HG03432 (cell line): ENCODE measurements at regions not wholly inside any gene's neighbourhood (a gene's known extent, or its start where the extent isn't known, plus 50 kb on each side); places are given as distances from the start of the nearest gene placed in this dataset.

Experiments
- ATAC-seq: cut with Tn5 transposase; IDR thresholded peaks from one replicate; pipeline ENCODE4 v1.9.1; 2021; ENCODE audit warnings: mild to moderate bottlenecking, moderate library complexity; ENCODE audit not compliant: unreplicated experiment

DNA sequence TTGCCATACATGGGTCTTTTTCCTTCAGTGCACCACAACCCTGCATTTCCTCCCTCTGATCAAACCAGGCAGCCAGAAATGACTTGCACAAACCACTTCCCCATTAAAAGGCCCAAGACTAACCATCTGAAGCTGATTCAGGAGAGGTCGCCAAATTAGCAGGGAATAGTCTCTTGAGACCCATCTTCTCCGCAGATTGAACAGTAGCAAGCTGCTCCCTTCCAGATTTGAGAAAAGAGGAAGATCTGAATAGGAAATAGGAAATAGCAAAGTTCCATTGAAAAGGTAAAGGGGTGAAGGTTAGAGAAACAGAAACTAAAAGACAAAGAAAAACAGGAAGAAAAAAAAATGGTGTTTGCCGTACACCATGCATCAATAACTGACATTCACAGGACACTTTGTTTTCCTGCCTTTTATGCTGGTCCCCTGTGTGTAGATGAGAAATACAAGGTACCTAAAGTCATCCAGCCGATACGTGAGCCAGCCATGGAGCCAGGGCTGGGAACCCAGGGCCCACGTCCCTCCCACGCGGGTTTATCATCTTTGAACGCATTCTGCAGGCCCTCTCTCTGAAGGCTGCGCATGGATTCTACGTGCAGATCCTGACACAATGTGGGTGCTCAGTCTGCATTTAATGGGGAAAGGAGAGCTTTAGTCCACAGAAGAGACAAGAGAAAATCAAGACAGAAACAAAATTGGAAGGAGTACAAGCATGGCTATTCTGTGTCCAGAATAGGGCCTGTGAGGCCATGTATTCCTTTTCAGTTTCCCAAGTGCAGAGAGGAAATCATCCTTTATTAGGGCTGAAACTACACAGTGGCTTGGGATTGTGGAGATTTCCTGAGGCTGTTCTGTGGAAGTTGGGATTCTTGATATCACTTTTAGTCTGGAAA, 268.4 kb upstream of the NPVF start:
- ATAC-seq, result peak; percentile 92

DNA sequence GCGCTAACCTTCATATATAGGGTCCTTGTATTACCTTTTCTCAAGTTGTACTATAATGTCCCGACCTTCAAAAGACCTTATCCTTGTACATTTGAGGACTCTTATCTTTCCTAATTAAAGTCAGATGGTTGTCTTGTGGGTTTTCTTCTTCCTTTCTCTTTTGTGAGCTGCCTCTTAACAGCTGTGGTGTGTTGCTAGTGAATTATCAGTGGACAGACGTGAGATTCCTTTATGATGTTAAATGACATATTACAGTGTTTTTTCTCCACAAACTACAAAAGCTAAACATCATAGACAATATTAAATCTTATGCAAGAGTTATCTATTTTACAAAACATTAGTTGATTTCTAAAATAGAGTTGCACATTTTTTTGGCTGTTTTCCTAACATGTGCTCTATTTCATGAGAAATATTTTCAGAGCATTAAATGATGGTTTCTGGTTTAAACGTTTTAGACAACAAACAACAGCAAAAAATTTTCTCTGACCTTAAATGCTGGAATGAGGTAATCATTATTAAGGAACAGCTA, 272.2 kb upstream of the NPVF start:
- ATAC-seq, result no peak

- no peak for ATAC-seq
These were observed 275.0 kb upstream of the NPVF start for GRCh38 chr7:25503306-25503705.

DNA sequence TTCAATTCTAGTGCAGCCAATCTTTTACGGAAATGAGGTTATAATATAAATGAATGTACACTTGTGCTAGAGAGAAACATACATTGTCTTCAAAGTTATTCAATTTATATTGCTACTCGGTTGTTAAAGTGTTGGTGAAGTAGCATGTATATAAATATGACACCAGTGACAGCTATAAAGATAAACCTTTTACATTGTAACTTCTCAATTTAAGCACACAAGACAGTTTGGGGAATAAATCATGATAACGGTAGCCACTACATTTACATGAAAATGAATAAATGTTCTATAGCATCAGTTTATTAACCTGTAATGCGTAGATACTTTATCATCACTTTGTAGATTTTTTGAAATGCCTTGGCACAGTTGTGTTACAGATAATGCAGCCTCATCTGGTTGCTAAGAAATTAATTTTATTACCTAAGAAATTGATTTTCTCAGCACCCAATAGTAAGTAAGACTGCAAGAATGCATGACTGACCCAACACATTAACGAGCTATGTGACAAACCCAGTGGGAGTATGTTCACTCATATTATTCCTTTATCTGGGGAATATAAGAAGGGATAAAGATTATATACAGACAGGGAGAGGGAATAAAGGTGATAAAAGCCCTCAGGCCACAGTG, 283.9 kb upstream of the NPVF start:
- no peak for ATAC-seq

DNA sequence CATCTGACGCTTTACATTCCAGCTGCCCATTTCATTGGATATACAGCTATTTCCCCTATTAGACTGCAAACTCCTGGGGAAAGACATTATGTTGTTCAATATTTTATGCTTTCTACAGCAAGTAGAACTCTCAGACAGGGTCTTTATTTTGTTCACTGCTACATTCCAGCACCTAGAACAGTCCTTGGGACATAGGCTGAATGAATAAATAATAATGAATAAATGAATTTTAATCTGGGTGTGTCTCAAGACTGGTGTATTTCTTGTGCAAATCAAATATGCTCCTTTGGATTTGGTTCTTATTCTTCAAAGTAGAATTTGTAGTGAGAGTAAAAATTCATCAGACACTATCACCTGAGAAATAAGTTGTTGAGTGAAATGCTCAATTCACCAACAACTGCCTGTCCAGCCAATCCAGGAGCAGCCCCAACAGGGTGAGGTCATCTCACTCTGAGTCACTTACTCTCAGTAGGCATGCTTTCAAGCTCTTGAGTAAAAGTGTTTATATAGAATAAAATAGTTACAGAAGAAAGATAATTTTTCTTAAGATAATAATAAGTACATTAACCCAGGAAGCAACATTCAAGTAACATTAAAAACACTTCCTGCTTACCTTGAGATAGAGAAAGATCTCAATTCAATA, 287.5 kb upstream of the NPVF start:
- no peak for ATAC-seq

- no peak for ATAC-seq
These were observed 289.6 kb upstream of the NPVF start for GRCh38 chr7:25517906-25518305.

- no peak for ATAC-seq
These were observed 291.7 kb upstream of the NPVF start for GRCh38 chr7:25520017-25520416.

DNA sequence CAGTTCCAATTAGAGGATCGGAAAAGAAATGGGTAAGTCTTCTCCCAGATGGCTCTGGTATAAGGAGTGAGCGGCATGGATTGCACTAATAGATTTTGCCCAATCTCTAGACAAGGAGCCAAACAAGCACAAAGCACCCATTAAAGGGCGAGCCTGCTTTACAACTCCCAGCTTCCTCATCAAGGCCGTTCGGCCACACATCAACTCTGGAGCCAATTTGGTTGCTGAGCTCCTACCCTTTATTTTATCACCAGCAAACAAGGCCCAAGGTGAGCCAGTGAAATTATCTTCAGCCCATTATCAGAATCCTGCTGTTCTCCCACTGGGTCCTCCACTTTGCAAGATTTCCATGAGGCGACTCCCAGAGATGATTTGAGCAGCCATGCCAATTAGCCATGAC, 292.2 kb upstream of the NPVF start:
- ATAC-seq, result no peak

GRCh38 chr7:25521236-25521635, 292.9 kb upstream of the NPVF start:
- ATAC-seq, result no peak

GRCh38 chr7:25522727-25523126, 294.4 kb upstream of the NPVF start:
- ATAC-seq, result no peak

DNA sequence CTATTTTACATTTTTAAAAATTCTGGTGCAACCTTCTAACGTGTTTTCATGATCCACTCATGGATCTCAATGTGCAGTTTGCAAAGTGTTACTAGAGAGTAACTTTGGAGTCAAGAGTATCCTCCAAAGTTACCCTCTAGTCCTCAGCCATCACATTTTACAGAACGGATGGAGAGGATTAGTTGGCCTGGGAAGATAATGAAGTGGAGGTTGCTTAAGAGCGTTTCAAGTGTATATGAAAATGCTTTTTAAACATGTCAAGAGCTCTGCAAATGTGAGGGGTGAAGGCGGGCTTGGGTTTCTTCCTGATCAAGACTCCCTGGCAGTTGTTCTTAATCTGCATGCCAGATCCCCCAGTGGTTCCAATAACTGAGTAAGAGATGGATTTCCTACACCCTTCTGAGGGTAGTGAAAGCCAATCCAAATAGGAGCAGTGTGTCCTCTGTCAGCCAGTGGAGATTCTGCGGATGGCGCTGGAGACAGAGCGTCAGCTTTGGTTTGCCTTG, 299.4 kb upstream of the NPVF start:
- no peak for ATAC-seq

GRCh38 chr7:25529320-25529719, 301.0 kb upstream of the NPVF start:
- no peak for ATAC-seq

- no peak for ATAC-seq
These were observed 308.6 kb upstream of the NPVF start for GRCh38 chr7:25536851-25537250.

DNA sequence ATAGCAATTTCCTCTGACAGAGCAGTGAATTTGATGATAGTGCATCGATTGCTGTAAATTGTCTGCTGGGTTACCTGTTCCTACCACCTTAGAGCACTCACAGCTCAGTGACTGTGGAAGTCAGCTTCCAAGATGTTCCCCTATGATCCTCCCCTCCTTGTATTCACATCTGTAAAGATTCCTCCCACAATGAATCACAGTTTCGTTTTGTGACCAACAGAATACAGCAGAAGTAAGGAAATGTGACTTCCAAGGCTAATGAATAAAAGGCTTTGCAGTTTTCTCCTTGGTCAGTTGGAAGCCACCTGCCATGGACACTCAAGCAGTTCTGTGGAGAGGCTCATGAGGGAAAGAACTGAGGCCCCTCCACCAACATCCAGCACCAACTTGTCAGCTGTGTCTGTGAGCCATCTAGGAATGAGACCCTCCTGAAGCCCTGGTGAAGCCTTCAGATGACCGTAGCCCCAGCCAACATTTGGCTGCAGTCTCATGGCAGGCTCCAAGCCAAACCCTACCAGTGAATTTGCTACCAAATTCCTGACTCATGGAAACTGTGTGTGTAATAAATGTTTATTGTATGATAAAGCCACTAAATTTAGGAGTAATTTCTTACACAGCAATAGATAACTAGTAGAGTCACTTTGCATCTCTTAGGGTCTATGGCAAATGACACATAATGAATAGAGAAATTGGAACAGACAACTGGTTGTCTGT, 309.5 kb upstream of the NPVF start:
- ATAC-seq, result no peak

- ATAC-seq, result no peak
These were observed 313.0 kb upstream of the NPVF start for GRCh38 chr7:25541094-25541821.

DNA sequence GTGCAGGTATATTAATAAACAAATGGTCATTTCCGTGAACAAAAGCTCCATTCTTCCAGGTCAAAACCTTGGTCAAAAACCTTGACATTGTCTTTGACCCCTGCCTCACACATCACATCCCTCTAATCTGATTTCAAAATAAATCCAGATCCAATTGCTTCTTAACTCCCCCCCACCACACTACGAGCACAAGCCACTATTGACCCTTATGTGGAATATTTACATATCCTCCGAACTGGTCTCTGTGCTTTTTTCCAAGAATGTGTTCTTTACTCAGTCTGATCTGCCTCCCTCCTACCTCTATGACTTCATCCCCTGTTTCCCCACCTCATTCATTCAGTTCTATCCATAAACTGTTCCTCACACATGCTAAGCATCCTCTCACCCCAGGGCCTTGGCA, 313.6 kb upstream of the NPVF start:
- ATAC-seq, result no peak

DNA sequence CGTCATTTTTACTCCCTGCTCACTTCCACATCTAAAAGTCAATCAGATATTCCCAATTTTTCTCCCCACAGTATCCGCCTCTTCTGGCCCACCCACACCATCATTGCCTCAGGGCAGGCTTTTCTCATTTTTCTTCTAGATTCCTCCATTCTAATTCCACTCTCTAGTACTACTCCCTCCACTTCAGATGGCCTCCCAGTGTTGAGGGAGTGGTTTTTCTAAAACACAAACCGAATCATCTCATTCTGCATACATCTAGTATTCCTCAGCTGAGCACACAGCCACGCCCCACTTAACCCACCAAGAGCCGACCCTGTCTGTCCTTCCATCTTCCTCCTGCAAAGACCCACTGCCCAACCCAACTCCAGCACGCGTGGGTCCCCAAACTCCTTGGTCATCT, 314.9 kb upstream of the NPVF start:
- no peak for ATAC-seq

DNA sequence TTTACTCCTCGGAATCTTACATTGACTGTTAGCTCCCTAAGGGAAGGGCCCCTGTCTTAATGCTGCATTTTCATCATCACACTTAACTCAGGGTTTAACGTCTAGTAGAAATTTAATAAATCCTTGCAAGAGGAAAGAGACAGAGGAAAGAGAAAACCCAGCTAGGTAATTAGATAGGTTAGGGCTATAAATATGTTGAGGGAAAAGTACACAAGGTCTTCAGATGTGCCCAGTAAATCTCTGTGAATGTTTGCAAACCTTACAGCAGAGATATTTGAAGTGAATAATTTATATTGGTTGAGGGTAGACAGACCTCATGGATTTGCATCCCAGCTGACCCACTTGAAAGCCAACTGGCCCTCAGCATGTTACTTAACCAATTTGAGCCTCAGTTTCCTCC, 315.5 kb upstream of the NPVF start:
- ATAC-seq, result no peak

GRCh38 chr7:25544254-25544653, 316.0 kb upstream of the NPVF start:
- no peak for ATAC-seq
